Fibroblast of skin of back (primary cell): ENCODE measurements at regions not wholly inside any gene's neighbourhood (a gene's known extent, or its start where the extent isn't known, plus 50 kb on each side); places are given as distances from the start of the nearest gene placed in this dataset.

Experiments
- DNase-seq: peaks from one replicate; pipeline ENCODE4 v3.0.0-alpha.2; 2013

DNA sequence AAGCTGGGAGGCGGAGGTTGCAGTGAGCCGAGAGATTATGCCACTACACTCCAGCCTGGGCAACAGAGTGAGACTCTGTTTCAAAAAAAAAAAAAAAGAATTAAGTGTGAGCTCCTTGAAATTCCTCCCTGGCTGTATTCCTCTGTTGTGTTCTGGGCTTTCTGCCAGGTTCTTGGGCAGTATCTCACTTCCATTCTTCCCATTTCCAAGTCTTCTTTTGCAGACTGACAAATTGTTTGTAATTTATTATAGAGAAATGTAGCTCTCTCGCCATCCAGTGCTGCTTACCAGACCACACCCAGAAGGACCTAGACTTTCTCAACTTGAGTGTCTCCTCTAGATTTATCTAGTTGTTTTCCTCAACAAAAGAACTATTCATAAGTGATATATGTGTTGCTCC lies 105.0 kb upstream of the ADGRL2 start:
- DNase-seq: peak; percentile 90

DNA sequence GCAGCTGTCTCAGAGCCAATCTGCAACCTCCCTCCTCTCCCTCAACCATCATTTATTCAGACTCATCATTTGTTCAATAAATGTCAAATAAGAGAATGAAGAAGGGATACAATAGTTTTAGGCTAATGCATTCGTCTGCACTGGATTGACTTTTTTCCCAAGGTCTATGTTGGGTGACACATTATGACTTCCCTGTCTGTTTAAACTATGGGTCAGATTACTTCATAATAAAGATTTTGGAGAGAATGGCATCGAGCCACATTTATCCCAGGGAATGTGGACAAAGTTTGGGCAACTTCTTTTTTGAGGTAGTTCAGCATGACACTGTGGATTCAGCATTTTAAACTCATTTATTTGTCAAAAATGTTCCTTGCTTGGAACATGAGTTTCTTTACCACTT lies 107.4 kb upstream of the ADGRL2 start:
- DNase-seq: no peak

DNA sequence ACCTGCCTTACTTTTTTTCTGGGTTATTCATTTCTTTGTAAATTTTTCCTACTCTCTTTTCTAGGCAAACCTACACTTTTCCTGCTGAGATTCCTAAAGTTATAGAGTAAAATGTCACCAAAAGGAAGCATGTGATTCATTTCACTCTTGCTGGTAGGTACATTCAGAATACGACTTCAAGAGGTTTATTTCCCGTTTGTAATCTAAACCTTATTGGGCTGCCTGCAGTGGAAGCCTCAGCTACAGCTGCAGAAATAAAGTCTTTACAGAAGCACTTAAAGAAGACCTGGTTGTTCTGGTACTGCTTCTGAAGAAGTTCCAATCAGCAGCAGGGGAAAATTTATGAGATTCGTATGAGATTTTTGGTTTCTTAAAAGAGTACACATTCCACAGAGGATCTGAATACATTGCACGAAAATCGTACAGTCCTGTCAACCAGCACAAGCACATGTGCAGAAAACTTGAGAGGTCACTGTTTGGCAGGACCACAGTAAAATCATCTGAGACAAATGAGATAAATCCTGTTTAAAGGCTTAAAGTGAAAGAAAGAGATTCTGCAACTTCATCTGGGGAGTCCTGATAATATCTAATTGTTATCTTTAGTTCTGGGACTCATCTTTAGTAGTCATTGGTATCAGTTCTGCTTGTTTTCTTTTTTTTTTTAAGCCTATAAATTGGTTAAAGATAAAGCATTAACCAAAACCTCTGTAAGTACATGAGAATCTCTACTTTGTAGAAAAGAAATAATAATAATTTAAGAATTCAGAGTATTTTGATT lies 109.9 kb upstream of the ADGRL2 start:
- DNase-seq: no peak

DNA sequence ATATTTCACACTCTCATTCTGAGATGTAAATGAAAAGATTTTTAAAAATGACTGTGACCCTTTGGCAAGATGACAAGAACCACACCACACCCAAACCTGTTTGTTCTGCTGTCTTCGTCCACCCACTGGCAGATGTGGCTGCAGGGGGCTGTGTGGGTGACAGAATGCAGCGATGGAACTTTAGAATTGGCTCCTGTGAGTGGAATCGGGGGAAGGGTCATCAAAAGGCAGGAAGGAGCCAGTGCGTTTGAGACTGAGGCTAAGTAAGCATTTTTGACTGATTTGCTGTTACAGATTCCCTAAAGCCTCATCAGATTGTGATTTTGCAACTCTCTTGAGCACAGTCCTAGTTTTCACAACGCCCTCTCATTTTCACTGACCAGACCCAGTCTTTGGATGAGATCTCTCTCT lies 111.2 kb upstream of the ADGRL2 start:
- DNase-seq: peak; percentile 67

- DNase-seq: peak; percentile 78
Observed at GRCh38 chr1:81682490-81682889, 118.2 kb upstream of the ADGRL2 start.

- peak; percentile 32 for DNase-seq
Observed at GRCh38 chr1:81681601-81682266, 119.0 kb upstream of the ADGRL2 start.

GRCh38 chr1:81681114-81681513 lies 119.6 kb upstream of the ADGRL2 start:
- DNase-seq: no peak

DNA sequence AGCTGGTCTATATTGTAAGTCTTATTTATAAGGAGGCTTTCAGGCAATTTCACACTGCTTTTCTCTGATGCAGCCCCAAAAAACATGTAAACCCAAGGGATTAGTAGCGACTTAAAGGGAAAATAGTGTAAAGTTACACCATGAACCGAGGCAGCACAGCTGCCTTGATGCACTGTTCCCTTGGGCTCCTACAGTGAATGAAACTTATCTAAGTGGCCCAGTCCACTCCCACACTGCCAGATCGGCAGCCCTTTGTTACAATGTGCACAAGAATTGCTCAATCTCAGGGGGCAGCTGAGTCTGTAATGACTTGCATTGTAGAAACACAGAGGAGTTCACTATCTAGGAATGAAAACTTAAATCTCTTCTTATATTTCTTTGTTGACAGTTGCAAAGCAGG lies 120.8 kb upstream of the ADGRL2 start:
- no peak for DNase-seq

- DNase-seq: no peak
Observed at GRCh38 chr1:81678779-81679178, 122.0 kb upstream of the ADGRL2 start.

GRCh38 chr1:81672766-81673165 lies 128.0 kb upstream of the ADGRL2 start:
- no peak for DNase-seq

- DNase-seq: no peak
Observed at GRCh38 chr1:81671038-81671437, 129.7 kb upstream of the ADGRL2 start.

DNA sequence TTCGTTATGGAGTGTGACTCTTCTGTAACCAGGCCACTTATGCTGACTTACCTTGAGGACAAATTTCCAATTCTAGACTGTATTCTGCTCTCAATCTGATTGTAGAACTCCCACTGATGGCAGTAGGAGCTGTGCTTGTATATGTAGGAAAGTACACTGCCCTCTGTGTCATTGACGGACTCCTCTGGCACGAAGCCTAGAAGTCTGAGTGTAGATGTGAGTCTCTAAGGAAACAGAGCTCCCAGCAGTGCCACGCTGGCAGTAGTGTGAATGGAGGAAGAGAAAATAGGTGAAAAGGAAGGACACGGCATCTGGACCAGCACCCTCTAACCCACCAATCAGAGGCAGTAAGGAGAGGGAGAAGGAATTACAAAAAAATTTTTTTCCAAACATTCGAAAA lies 130.4 kb upstream of the ADGRL2 start:
- peak; percentile 93 for DNase-seq

GRCh38 chr1:81666586-81666985 lies 134.1 kb upstream of the ADGRL2 start:
- no peak for DNase-seq

DNA sequence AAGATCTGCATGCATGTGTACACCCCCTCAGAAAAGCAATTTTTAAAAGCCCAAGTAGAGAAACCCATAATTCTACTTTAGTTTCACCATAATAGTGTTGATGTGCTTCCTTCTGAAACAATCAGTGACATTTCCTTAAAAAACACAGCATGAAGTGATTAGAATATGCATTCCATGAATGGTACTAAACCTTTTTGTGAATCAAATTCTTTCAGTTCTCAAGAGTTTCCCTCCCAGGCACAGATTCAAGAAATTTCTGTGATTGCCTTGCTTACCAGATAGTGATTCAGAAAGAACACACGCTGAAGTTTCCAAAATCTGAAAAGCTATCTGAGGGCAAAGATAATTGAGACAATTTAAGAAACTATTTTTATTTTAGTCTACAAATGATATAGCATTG lies 136.4 kb upstream of the ADGRL2 start:
- peak; percentile 70 for DNase-seq

- DNase-seq: no peak
Observed at GRCh38 chr1:81662913-81663526, 137.7 kb upstream of the ADGRL2 start.

- DNase-seq: peak; percentile 36
Observed at GRCh38 chr1:81660286-81660685, 140.4 kb upstream of the ADGRL2 start.

- DNase-seq: no peak
Observed at GRCh38 chr1:81654657-81655056, 146.1 kb upstream of the ADGRL2 start.

- DNase-seq: no peak
Observed at GRCh38 chr1:81654147-81654546, 146.6 kb upstream of the ADGRL2 start.

GRCh38 chr1:81650776-81651175 lies 150.0 kb upstream of the ADGRL2 start:
- no peak for DNase-seq

DNA sequence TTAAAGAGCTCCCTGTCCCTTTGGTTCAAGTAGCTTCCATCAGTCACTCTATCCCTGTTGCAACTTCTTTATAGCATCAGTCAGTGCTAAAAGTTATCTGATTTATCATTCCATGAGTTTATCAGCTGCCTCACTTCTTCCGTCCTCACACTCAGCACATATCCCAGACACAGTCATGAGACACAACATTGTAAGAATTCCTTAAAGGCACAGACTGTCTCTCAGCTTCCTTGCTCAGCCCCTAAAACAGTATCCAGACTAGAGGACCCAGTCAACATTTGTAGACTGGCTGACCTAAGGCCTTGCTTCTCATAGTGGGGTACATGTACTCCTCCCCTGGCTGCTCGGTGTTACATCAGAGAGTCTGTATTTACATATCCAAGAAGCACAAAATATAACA lies 164.9 kb upstream of the ADGRL2 start:
- DNase-seq: peak; percentile 20

GRCh38 chr1:81634294-81634693 lies 166.4 kb upstream of the ADGRL2 start:
- no peak for DNase-seq

DNA sequence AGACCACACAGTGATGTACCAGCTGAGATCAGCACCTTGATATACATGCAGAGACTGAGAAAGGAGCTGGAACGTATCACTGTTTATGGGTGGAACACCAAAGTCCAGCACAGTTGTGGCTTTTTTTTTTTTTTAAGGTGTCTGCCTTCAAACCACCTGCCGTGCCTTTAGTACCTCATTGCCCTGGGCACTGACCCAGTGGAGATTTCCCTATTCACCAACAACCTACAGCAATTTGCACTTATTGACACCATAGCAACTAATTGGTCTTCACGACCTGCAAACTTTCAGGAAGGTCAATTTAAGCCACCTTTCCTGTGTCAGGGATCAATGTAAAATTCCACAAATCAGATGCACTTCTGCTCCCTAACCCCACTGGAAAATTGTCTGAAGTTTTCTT lies 181.6 kb upstream of the ADGRL2 start:
- DNase-seq: no peak

- DNase-seq: no peak
Observed at GRCh38 chr1:81618376-81618775, 182.4 kb upstream of the ADGRL2 start.
